Endodermal cell (in vitro differentiated cells): ENCODE measurements at regions not wholly inside any gene's neighbourhood (a gene's known extent, or its start where the extent isn't known, plus 50 kb on each side); places are given as distances from the start of the nearest gene placed in this dataset.
A peak's percentile ranks its signal among the peaks of the same experiment; 100 is the strongest.
"Not testable (repeated sequence)": the region's sequence is repeated elsewhere in the genome, so short reads cannot be mapped to it uniquely, and the experiment has no call there.

ENCODE experiments used
- DNase-seq: peaks from one replicate; pipeline ENCODE4 v3.0.0-alpha.2; 2017
- H3K27ac ChIP-seq: 2 replicates; pipeline ENCODE4 v1.5.1; 2013; ENCODE audit warnings: mild to moderate bottlenecking, low read depth, low read length, moderate library complexity
- H3K27me3 ChIP-seq: 2 replicates; pipeline ENCODE4 v1.6.1; 2013; ENCODE audit warnings: mild to moderate bottlenecking, low read length, moderate library complexity; ENCODE audit not compliant: insufficient read depth, control insufficient read depth, poor library complexity, severe bottlenecking
- H3K36me3 ChIP-seq: 2 replicates; pipeline ENCODE4 v1.7.0; 2013; ENCODE audit warnings: mild to moderate bottlenecking, low read length, moderate library complexity; ENCODE audit not compliant: control insufficient read depth, insufficient read depth
- H3K4me1 ChIP-seq: one replicate; pipeline ENCODE4 v1.7.0; 2013; ENCODE audit warnings: low read length; ENCODE audit not compliant: control insufficient read depth, insufficient read depth
- H3K4me3 ChIP-seq: 2 replicates; pipeline ENCODE4 v1.5.1; 2013; ENCODE audit warnings: mild to moderate bottlenecking, low read length, moderate library complexity
- H3K9ac ChIP-seq: 2 replicates; pipeline ENCODE4 v1.6.1; 2013; ENCODE audit warnings: mild to moderate bottlenecking, low read length, moderate library complexity; ENCODE audit not compliant: poor library complexity, severe bottlenecking; ENCODE audit errors: extremely low read depth
- H3K9me3 ChIP-seq: 2 replicates; pipeline ENCODE4 v1.6.1; 2013; ENCODE audit warnings: mild to moderate bottlenecking, low read length, moderate library complexity; ENCODE audit not compliant: control insufficient read depth
- H3K27ac Mint-ChIP-seq: 2 replicates; pipeline ENCODE4 v1.8.0; 2020; ENCODE audit warnings: mixed read lengths
- H3K27me3 Mint-ChIP-seq: 2 replicates; pipeline ENCODE4 v1.8.0; 2021; ENCODE audit warnings: mild to moderate bottlenecking, mixed read lengths; ENCODE audit not compliant: insufficient read depth
- H3K36me3 Mint-ChIP-seq: 2 replicates; pipeline ENCODE4 v1.8.0; 2020; ENCODE audit warnings: low read depth, mixed read lengths
- H3K4me1 Mint-ChIP-seq: 2 replicates; pipeline ENCODE4 v1.8.0; 2020; ENCODE audit warnings: mixed read lengths
- H3K4me3 Mint-ChIP-seq: 2 replicates; pipeline ENCODE4 v1.8.0; 2020; ENCODE audit warnings: mild to moderate bottlenecking, moderate library complexity, mixed read lengths
- H3K9me3 Mint-ChIP-seq: 2 replicates; pipeline ENCODE4 v1.8.0; 2020; ENCODE audit warnings: mild to moderate bottlenecking, mixed read lengths
- CTCF ChIP-seq: fragments of 200-600 bp; sonication (generic); conservative IDR thresholded peaks from 2 replicates; pipeline ENCODE4 v1.5.0; 2021; ENCODE audit warnings: antibody characterized with exemption, mild to moderate bottlenecking
- WGBS, 2 experiments: methylation state at CpG; one replicate each; pipeline versions ENCODE4 v1.1.5 to v1.1.7; 2013; ENCODE audit warnings: missing lambda C conversion rate in 2 of 2, mixed read lengths in 1 of 2; ENCODE audit not compliant: insufficient coverage in 1 of 2, insufficient read length in 1 of 2; 5-methylcytosine and 5-hydroxymethylcytosine counted together

- peaks cover 10% of the 10 kb centered on the region for H3K27me3 ChIP-seq
- peak overlapping the region; percentile 62 for H3K4me3 Mint-ChIP-seq
- H3K27ac ChIP-seq, H3K36me3 ChIP-seq, H3K4me1 ChIP-seq, H3K9me3 Mint-ChIP-seq, H3K9ac ChIP-seq, H3K9me3 ChIP-seq, H3K36me3 Mint-ChIP-seq, H3K27ac Mint-ChIP-seq: not testable (repeated sequence)
- H3K4me3 ChIP-seq: peak overlapping the region; percentile 71
- peak; percentile 96 for DNase-seq
- WGBS, 2 experiments: 7 to 11% methylated on average over 20 to 77 of the region's 79 CpGs
- TF ChIP-seq CTCF: peak; percentile 99
- peaks cover 47% of the 10 kb centered on the region for H3K27me3 Mint-ChIP-seq
- H3K4me1 Mint-ChIP-seq: peaks cover 23% of the 10 kb centered on the region
These were observed 59.3 kb upstream of the CLEC6A start for GRCh38 chr12:8396225-8397071.

GRCh38 chr12:8397378-8397777, 58.4 kb upstream of the CLEC6A start:
- not testable (repeated sequence) for H3K9me3 Mint-ChIP-seq, H3K4me1 ChIP-seq, H3K4me3 Mint-ChIP-seq, H3K27ac ChIP-seq, H3K9ac ChIP-seq, H3K36me3 ChIP-seq, H3K9me3 ChIP-seq, H3K36me3 Mint-ChIP-seq, H3K27ac Mint-ChIP-seq, DNase-seq, H3K4me3 ChIP-seq
- Mint-ChIP-seq H3K4me1 (peaks cover 23% of the 10 kb centered on the region), H3K27me3 (peaks cover 38% of the 10 kb centered on the region)
- peaks cover 10% of the 10 kb centered on the region for H3K27me3 ChIP-seq
- WGBS, 2 experiments: 73% methylated on average over 6 of the region's 7 CpGs; no CpG with 5 or more reads in 1 of the 2 experiments

- not testable (repeated sequence) for DNase-seq, H3K4me3 Mint-ChIP-seq, H3K27ac ChIP-seq, H3K9me3 ChIP-seq, H3K9ac ChIP-seq, H3K4me3 ChIP-seq, H3K36me3 ChIP-seq, H3K36me3 Mint-ChIP-seq, H3K4me1 ChIP-seq, H3K27ac Mint-ChIP-seq
- 90 to 95% methylated on average over 7 to 13 of the region's 13 CpGs for WGBS, 2 experiments
- peaks cover 10% of the 10 kb centered on the region for H3K27me3 ChIP-seq
- H3K4me1 Mint-ChIP-seq: peaks cover 18% of the 10 kb centered on the region
- H3K27me3 Mint-ChIP-seq: peaks cover 31% of the 10 kb centered on the region
- H3K9me3 Mint-ChIP-seq: peaks cover 13% of the 10 kb centered on the region
These were observed 56.2 kb upstream of the CLEC6A start for GRCh38 chr12:8399496-8400034.

- not testable (repeated sequence) for H3K4me3 Mint-ChIP-seq, H3K9me3 ChIP-seq, DNase-seq, H3K27me3 Mint-ChIP-seq, H3K4me1 ChIP-seq, H3K9ac ChIP-seq, H3K27ac Mint-ChIP-seq, H3K36me3 Mint-ChIP-seq, H3K27me3 ChIP-seq, H3K27ac ChIP-seq, H3K4me3 ChIP-seq, H3K36me3 ChIP-seq
- WGBS, 2 experiments: 98% methylated on average over 5 of the region's 6 CpGs; no CpG with 5 or more reads in 1 of the 2 experiments
- Mint-ChIP-seq H3K9me3 (peaks cover 29% of the 10 kb centered on the region), H3K4me1 (peaks cover 11% of the 10 kb centered on the region)
These were observed 51.9 kb upstream of the CLEC6A start for GRCh38 chr12:8403834-8404233.

- H3K4me1 ChIP-seq, H3K27me3 ChIP-seq, H3K27ac ChIP-seq, DNase-seq, H3K4me3 ChIP-seq, H3K4me3 Mint-ChIP-seq, H3K36me3 Mint-ChIP-seq, H3K36me3 ChIP-seq, H3K27ac Mint-ChIP-seq, H3K9me3 ChIP-seq, H3K27me3 Mint-ChIP-seq, H3K9ac ChIP-seq, H3K4me1 Mint-ChIP-seq: not testable (repeated sequence)
- 80 to 94% methylated on average over 1 to 26 of the region's 26 CpGs for WGBS, 2 experiments
- peaks cover 27% of the 10 kb centered on the region for H3K9me3 Mint-ChIP-seq
These were observed 51.4 kb upstream of the CLEC6A start for GRCh38 chr12:8404341-8404740.
